ENCODE measurements at regions not wholly inside any gene's neighbourhood (a gene's known extent, or its start where the extent isn't known, plus 50 kb on each side); places are given as distances from the start of the nearest gene placed in this dataset.
"Not testable (repeated sequence)": the region's sequence is repeated elsewhere in the genome, so short reads cannot be mapped to it uniquely, and the experiment has no call there.

GRCh38 chr16:46519063-46519462, 102.1 kb downstream of the SHCBP1 start:
- no peak for ATAC-seq
- POLR2A ChIA-PET = no interaction called here
- H3K36me3 Mint-ChIP-seq = peaks cover 0 to 3% (median 0%) of the 10 kb centered on the region in 3 donors

GRCh38 chr16:46496701-46497100, 124.5 kb downstream of the SHCBP1 start:
- peaks cover 3 to 23% (median 13%) of the 10 kb centered on the region in 9 donors for H3K9me3 Mint-ChIP-seq
- no peak for ATAC-seq
- POLR2A ChIA-PET = no interaction called here
- no peak for DNase-seq
- no peaks in the 10 kb centered on the region for H3K4me1 Mint-ChIP-seq
- H3K27ac Mint-ChIP-seq = no peak overlapping the region
- no peaks in the 10 kb centered on the region for H3K36me3 Mint-ChIP-seq
- H3K4me3 Mint-ChIP-seq = no peak overlapping the region
- H3K27me3 Mint-ChIP-seq = no peaks in the 10 kb centered on the region

More at GRCh38 chr16:46519063-46519462, 102.1 kb downstream of the SHCBP1 start:
- Mint-ChIP-seq H3K9me3 (peaks cover 2 to 17% (median 8%) of the 10 kb centered on the region in 9 donors), H3K4me3 (no peak overlapping the region), H3K4me1 (no peaks in the 10 kb centered on the region), H3K27ac (no peak overlapping the region), H3K27me3 (peaks cover 0 to 1% (median 0%) of the 10 kb centered on the region in 5 donors)
- no peak for DNase-seq

- Mint-ChIP-seq H3K4me1 (no peaks in the 10 kb centered on the region), H3K4me3 (no peak overlapping the region), H3K9me3 (peaks cover 11 to 63% (median 25%) of the 10 kb centered on the region in 9 donors), H3K27ac (no peak overlapping the region), H3K36me3 (peaks cover 0 to 33% (median 0%) of the 10 kb centered on the region in 3 donors), H3K27me3 (peaks cover 0 to 4% (median 0%) of the 10 kb centered on the region in 5 donors)
- POLR2A ChIA-PET = no interaction called here
- DNase-seq (no peak), ATAC-seq (no peak)
Measured at GRCh38 chr16:46482895-46483294, 138.3 kb downstream of the SHCBP1 start.

DNA sequence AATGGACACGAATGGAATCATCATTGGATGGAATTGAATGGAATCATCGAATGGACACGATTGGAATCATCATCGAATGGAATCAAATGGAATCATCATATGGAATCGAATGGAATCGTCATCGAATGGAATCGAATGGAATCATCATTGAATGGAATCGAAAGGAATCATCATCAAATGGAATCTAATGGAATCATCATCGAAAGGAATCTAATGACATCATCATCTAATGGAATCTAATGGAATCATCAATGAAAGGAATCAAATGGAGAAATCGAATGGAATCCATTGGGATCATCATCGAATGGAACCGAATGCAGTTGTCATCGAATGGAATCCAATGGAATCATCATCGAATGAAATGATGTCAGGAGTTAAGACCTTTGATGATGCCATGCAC, 154.9 kb downstream of the SHCBP1 start:
- H3K27ac Mint-ChIP-seq = no peak overlapping the region
- DNase-seq (no peak), ATAC-seq (no peak)
- peaks cover 0 to 63% (median 26%) of the 10 kb centered on the region in 9 donors for H3K9me3 Mint-ChIP-seq
- H3K27me3 Mint-ChIP-seq = no peaks in the 10 kb centered on the region
- POLR2A ChIA-PET = no interaction called here
- no peaks in the 10 kb centered on the region for H3K4me1 Mint-ChIP-seq
- H3K4me3 Mint-ChIP-seq = no peak overlapping the region
- H3K36me3 Mint-ChIP-seq = peaks cover 0 to 18% (median 2%) of the 10 kb centered on the region in 3 donors

- H3K27me3 Mint-ChIP-seq, H3K27ac Mint-ChIP-seq, H3K4me3 Mint-ChIP-seq, POLR2A ChIA-PET, ATAC-seq, H3K36me3 Mint-ChIP-seq, DNase-seq, H3K4me1 Mint-ChIP-seq: not testable (repeated sequence)
- peaks cover 0 to 21% (median 8%) of the 10 kb centered on the region in 9 donors for H3K9me3 Mint-ChIP-seq
Measured at GRCh38 chr16:46454801-46455200, 166.4 kb downstream of the SHCBP1 start.

- POLR2A ChIA-PET = no interaction called here
- no peak for ATAC-seq
- H3K9me3 Mint-ChIP-seq = peaks cover under 1 to 38% (median 17%) of the 10 kb centered on the region in 9 donors
Measured at GRCh38 chr16:46428108-46429061, 192.8 kb downstream of the SHCBP1 start.

DNA sequence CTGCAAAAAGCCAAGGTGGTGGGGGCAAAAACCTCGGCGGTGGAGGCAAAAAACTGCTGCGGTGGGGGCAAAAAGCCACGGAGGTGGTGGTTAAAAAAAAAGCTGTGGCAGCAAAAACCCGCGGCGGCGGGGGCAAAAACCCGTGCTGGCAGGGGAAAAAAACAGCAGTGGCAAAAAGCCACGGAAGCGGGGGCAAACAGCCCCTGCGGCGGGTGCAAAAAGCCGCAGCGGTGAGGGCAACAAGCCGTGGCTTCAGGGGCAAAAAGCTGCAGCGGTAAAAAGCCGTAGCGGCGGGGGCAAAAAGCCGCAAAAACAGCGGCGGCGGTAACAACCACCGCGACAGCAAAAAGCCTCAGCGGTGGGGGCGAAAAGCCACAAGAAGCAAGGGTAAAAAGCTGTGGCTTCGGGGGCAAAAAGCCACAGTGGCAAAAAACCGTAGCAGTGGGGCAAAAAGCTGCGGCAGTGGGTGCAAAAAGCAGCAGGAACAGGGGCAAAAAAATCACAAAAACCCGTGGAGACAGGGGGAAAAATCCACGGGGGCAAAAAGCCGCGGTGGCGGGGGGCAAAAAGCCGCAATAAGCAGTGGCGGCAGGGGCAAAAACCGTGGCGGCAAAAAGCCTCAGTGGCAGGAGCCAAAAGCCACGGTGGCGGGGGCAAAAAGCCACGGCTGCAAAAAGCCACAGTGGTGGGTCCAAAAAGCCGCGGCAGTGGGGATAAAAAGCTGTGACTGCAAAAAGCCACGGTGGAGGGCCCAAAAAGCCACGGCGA, 193.7 kb downstream of the SHCBP1 start:
- ATAC-seq = no peak
- H3K9me3 Mint-ChIP-seq = peaks cover 6 to 46% (median 19%) of the 10 kb centered on the region in 9 donors
- no peak overlapping the region for H3K27ac Mint-ChIP-seq
- H3K4me1 Mint-ChIP-seq = no peaks in the 10 kb centered on the region
- POLR2A ChIA-PET = no interaction called here
- H3K27me3 Mint-ChIP-seq = peaks cover 3 to 28% (median 13%) of the 10 kb centered on the region in 5 donors
- peaks cover 4 to 11% (median 4%) of the 10 kb centered on the region in 3 donors for H3K36me3 Mint-ChIP-seq
- DNase-seq = no peak
- H3K4me3 Mint-ChIP-seq = no peak overlapping the region

More at GRCh38 chr16:46428108-46429061, 192.8 kb downstream of the SHCBP1 start:
- peaks cover 4 to 7% (median 4%) of the 10 kb centered on the region in 3 donors for H3K36me3 Mint-ChIP-seq
- DNase-seq = no peak
- no peak overlapping the region for H3K27ac Mint-ChIP-seq
- peaks cover 3 to 28% (median 13%) of the 10 kb centered on the region in 5 donors for H3K27me3 Mint-ChIP-seq
- no peak overlapping the region for H3K4me3 Mint-ChIP-seq
- H3K4me1 Mint-ChIP-seq = no peaks in the 10 kb centered on the region

GRCh38 chr16:46426336-46426735, 194.8 kb downstream of the SHCBP1 start:
- ATAC-seq = no peak
- H3K27ac Mint-ChIP-seq = no peak overlapping the region
- H3K4me3 Mint-ChIP-seq = no peak overlapping the region
- peaks cover 6 to 57% (median 21%) of the 10 kb centered on the region in 9 donors for H3K9me3 Mint-ChIP-seq
- no peak for DNase-seq
- peaks cover 4 to 11% (median 4%) of the 10 kb centered on the region in 3 donors for H3K36me3 Mint-ChIP-seq
- peaks cover 3 to 28% (median 13%) of the 10 kb centered on the region in 5 donors for H3K27me3 Mint-ChIP-seq
- POLR2A ChIA-PET = no interaction called here
- no peaks in the 10 kb centered on the region for H3K4me1 Mint-ChIP-seq

- Mint-ChIP-seq H3K4me1 (no peaks in the 10 kb centered on the region), H3K27me3 (no peaks in the 10 kb centered on the region), H3K4me3 (no peak overlapping the region), H3K27ac (no peak overlapping the region), H3K36me3 (peaks cover 0 to 5% (median 0%) of the 10 kb centered on the region in 3 donors), H3K9me3 (peaks cover 0 to 41% (median 25%) of the 10 kb centered on the region in 9 donors)
- no peak for DNase-seq
- no peak for ATAC-seq
- POLR2A ChIA-PET = no interaction called here
Measured at GRCh38 chr16:46404028-46404427, 217.2 kb downstream of the SHCBP1 start.

DNA sequence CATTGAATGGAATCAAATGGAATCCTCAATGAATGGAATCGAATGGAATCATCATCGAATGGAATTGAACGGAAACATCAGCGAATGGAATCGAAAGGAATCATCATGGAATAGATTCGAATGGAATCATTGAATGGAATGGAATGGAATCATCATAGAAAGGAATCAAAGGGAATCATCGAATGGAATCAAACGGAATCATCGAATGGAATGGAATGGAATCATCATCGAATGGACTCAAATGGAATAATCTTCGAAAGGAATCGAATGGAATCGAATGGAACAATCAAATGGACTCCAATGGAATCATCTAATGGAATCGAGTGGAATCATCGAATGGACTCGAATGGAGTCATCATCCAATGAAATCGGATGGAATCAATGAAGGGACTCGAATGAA, 222.6 kb downstream of the SHCBP1 start:
- H3K4me3 Mint-ChIP-seq, POLR2A ChIA-PET, H3K36me3 Mint-ChIP-seq, H3K27ac Mint-ChIP-seq, ATAC-seq, H3K27me3 Mint-ChIP-seq, H3K4me1 Mint-ChIP-seq: not testable (repeated sequence)
- DNase-seq = peak in 5 of 10 donors; percentile 32 to 60 (median 47)
- peaks cover 0 to 15% (median 3%) of the 10 kb centered on the region in 9 donors for H3K9me3 Mint-ChIP-seq

- peak in 2 of 10 donors; percentile 5 to 32 for DNase-seq
- H3K27ac Mint-ChIP-seq, H3K36me3 Mint-ChIP-seq, H3K27me3 Mint-ChIP-seq, H3K4me3 Mint-ChIP-seq, H3K4me1 Mint-ChIP-seq, ATAC-seq, POLR2A ChIA-PET: not testable (repeated sequence)
- H3K9me3 Mint-ChIP-seq = peaks cover 0 to 19% (median 9%) of the 10 kb centered on the region in 9 donors
Measured at GRCh38 chr16:46396883-46397270, 224.3 kb downstream of the SHCBP1 start.

- H3K27me3 Mint-ChIP-seq, H3K4me1 Mint-ChIP-seq, ATAC-seq, H3K36me3 Mint-ChIP-seq, H3K27ac Mint-ChIP-seq, H3K4me3 Mint-ChIP-seq, POLR2A ChIA-PET: not testable (repeated sequence)
- peak in 5 of 10 donors; percentile 12 to 30 (median 14) for DNase-seq
- H3K9me3 Mint-ChIP-seq = peaks cover 0 to 23% (median 9%) of the 10 kb centered on the region in 9 donors
Measured at GRCh38 chr16:46396131-46396882, 224.9 kb downstream of the SHCBP1 start.
